K562 (cell line): ENCODE measurements at regions not wholly inside any gene's neighbourhood (a gene's known extent, or its start where the extent isn't known, plus 50 kb on each side); places are given as distances from the start of the nearest gene placed in this dataset.

Source experiments
- ATAC-seq: fragments of 200-7000 bp; cut with Tn5 transposase; 3 replicates; pipeline ENCODE4 v1.9.1; 2020; ENCODE audit warnings: moderate library complexity
- BruUV-seq: library from RNA; stranded (reverse); fragments of 400-500 nt; replicated peaks from 2 replicates; lab custom pipeline; 2021; lab: Mats Ljungman, UMichigan
- CTCF ChIA-PET: fragments of 300-600 bp; formaldehyde crosslinking; extraction: SDS; loops from one replicate; lab custom pipeline; 2021; ENCODE audit warnings: low intra/inter-chr PET ratio; lab: Yijun Ruan, JAX
- POLR2A ChIA-PET: fragments of 300-600, 350-650 bp; sonication (Branson Sonifier 250); formaldehyde crosslinking; extraction: SDS; loops from one replicate; lab custom pipeline; 2021; ENCODE audit warnings: antibody characterized with exemption, inconsistent platforms; lab: Yijun Ruan, JAX
- DNase-seq, 4 experiments: peaks; one replicate each; pipeline versions ENCODE4 v3.0.0 to v3.0.0-alpha.2; 2011 to 2018; ENCODE audit warnings: low spot score in 3 of 4, mixed read lengths in 3 of 4; ENCODE audit errors: extremely low read depth in 1 of 4
- FAIRE-seq: peaks from 2 replicates; lab custom pipeline; 2011; peaks lifted over from hg19 to GRCh38; lab: Jason Lieb, UNC
- H2AFZ ChIP-seq: 2 replicates; pipeline ENCODE4 v1.6.0; 2011; ENCODE audit warnings: low read depth, low read length, control low read depth, inconsistent platforms
- H3K27ac ChIP-seq: fragments of 200-600 bp; 3 replicates; pipeline ENCODE4 v1.8.0; 2011; ENCODE audit warnings: low read depth, mild to moderate bottlenecking, control low read depth, inconsistent platforms, low read length, moderate library complexity, mixed read lengths; ENCODE audit errors: extremely low read depth
- H3K27me3 ChIP-seq, 2 experiments: fragments of 300-600 bp in 1 of 2; 2 replicates in 1 of 2; 3 replicates in 1 of 2; pipeline versions ENCODE4 v1.6.0 to v1.8.0; 2011; ENCODE audit warnings: inconsistent platforms in 2 of 2, low read length in 2 of 2, mild to moderate bottlenecking in 1 of 2, mixed read lengths in 1 of 2, moderate library complexity in 1 of 2; ENCODE audit not compliant: control insufficient read depth in 2 of 2, insufficient read depth in 2 of 2
- H3K36me3 ChIP-seq: fragments of 300-600 bp; 3 replicates; pipeline ENCODE4 v1.8.0; 2011; ENCODE audit warnings: mild to moderate bottlenecking, low read length, inconsistent platforms; ENCODE audit not compliant: control insufficient read depth, insufficient read depth
- H3K4me1 ChIP-seq, 2 experiments: fragments of 200-600 bp in 1 of 2; replicated peaks in 1 of 2; 2 replicates in 1 of 2; 3 replicates in 1 of 2; pipeline versions ENCODE4 v1.5.1 to v1.8.0; 2011; ENCODE audit warnings: inconsistent platforms in 2 of 2, low read length in 2 of 2, mild to moderate bottlenecking in 1 of 2, mixed read lengths in 1 of 2, moderate library complexity in 1 of 2; ENCODE audit not compliant: control insufficient read depth in 2 of 2, insufficient read depth in 2 of 2
- H3K4me2 ChIP-seq: 2 replicates; pipeline ENCODE4 v1.6.1; 2011; ENCODE audit warnings: low read length, control low read depth, inconsistent platforms, mixed read lengths; ENCODE audit not compliant: insufficient read depth
- H3K4me3 ChIP-seq: fragments of 200-600 bp; sonication (generic), shearing (Covaris generic); 2 replicates; pipeline ENCODE4 v1.5.1; 2016; ENCODE audit warnings: control low read depth, inconsistent platforms
- H3K79me2 ChIP-seq: fragments of 200-600 bp; 3 replicates; pipeline ENCODE4 v1.8.0; 2011; ENCODE audit warnings: low read length, inconsistent platforms; ENCODE audit not compliant: control insufficient read depth, insufficient read depth
- H3K9ac ChIP-seq, 2 experiments: 2 replicates each; pipeline versions ENCODE4 v1.6.0 to v1.6.1; 2011; ENCODE audit warnings: low read depth in 2 of 2, low read length in 2 of 2, control low read depth in 1 of 2, inconsistent platforms in 1 of 2, mild to moderate bottlenecking in 1 of 2, mixed read lengths in 1 of 2; ENCODE audit not compliant: insufficient read depth in 1 of 2
- H3K9me1 ChIP-seq: one replicate; pipeline ENCODE4 v1.6.0; 2011; ENCODE audit warnings: inconsistent platforms, mild to moderate bottlenecking, low read length, moderate library complexity; ENCODE audit not compliant: control insufficient read depth, insufficient read depth
- H3K9me3 ChIP-seq: replicated peaks from 2 replicates; pipeline ENCODE4 v1.5.1; 2011; ENCODE audit warnings: low read depth, low read length, inconsistent platforms; ENCODE audit not compliant: control insufficient read depth, insufficient read depth
- H4K20me1 ChIP-seq: replicated peaks from 2 replicates; pipeline ENCODE4 v1.6.1; 2011; ENCODE audit warnings: low read length, inconsistent platforms, mixed read lengths; ENCODE audit not compliant: control insufficient read depth, insufficient read depth
- BHLHE40 ChIP-seq: IDR thresholded peaks from 2 replicates; pipeline ENCODE4 v1.6.1; 2011; ENCODE audit warnings: low read length, improper control_type of control experiment
- CEBPG ChIP-seq, 3 experiments: fragments of 200-800 bp in 1 of 3; sonication (Bioruptor generic) in 1 of 3; sonication (generic) in 1 of 3; formaldehyde crosslinking in 1 of 3; IDR thresholded peaks in 2 of 3; conservative IDR thresholded peaks in 1 of 3; 2 replicates each; pipeline versions ENCODE4 v1.6.1 to v1.8.0; 2016 to 2022; ENCODE audit warnings: missing compliant biosample characterization in 2 of 3, missing genetic modification characterization in 2 of 3, mild to moderate bottlenecking in 1 of 3, missing genetic modification reagents in 1 of 3
- CHCHD3 ChIP-seq: fragments of 250-450 bp; sonication (Bioruptor Pico); IDR thresholded peaks from 2 replicates; pipeline ENCODE4 v2.1.2; 2022; ENCODE audit warnings: mild to moderate bottlenecking
- CREBBP ChIP-seq: IDR thresholded peaks from one replicate; pipeline ENCODE4 v1.6.1; 2012; ENCODE audit warnings: low read depth, mild to moderate bottlenecking, control low read depth, inconsistent platforms, low read length
- CTBP1 ChIP-seq: fragments of 450-650 bp; IDR thresholded peaks from 2 replicates; pipeline ENCODE4 v1.6.1; 2016; ENCODE audit warnings: borderline replicate concordance
- EP400 ChIP-seq: fragments of 450-650 bp; IDR thresholded peaks from 2 replicates; pipeline ENCODE4 v1.6.1; 2017; ENCODE audit warnings: antibody characterized with exemption, mild to moderate bottlenecking, moderate library complexity
- HDAC3 ChIP-seq: fragments of 450-650 bp; IDR thresholded peaks from 2 replicates; pipeline ENCODE4 v1.6.1; 2018; ENCODE audit warnings: borderline replicate concordance, mild to moderate bottlenecking, moderate library complexity; ENCODE audit not compliant: partially characterized antibody
- NR4A1 ChIP-seq, 2 experiments: fragments of 250-450 bp in 1 of 2; fragments of 450-650 bp in 1 of 2; sonication (Bioruptor Pico) in 1 of 2; IDR thresholded peaks; 2 replicates each; pipeline versions ENCODE4 v1.4.0 to v1.6.1; 2016 to 2020; ENCODE audit warnings: mild to moderate bottlenecking in 2 of 2, missing compliant biosample characterization in 1 of 2, missing genetic modification characterization in 1 of 2, moderate library complexity in 1 of 2
- POLR2B ChIP-seq: fragments of 450-650 bp; IDR thresholded peaks from 2 replicates; pipeline ENCODE4 v1.6.1; 2018; ENCODE audit warnings: low read depth; ENCODE audit not compliant: partially characterized antibody
- ZFX ChIP-seq: sonication (generic); formaldehyde crosslinking; IDR thresholded peaks from 2 replicates; pipeline ENCODE4 v1.8.0; 2022; ENCODE audit warnings: mild to moderate bottlenecking, missing genetic modification reagents, moderate library complexity
- ZNF766 ChIP-seq: fragments of 200-800 bp; sonication (Bioruptor generic); conservative IDR thresholded peaks from 2 replicates; pipeline ENCODE4 v1.6.1; 2016; ENCODE audit warnings: missing genetic modification characterization, missing compliant biosample characterization
- in situ Hi-C: fragments of 300-500 bp; cut with MboI; formaldehyde crosslinking; loops from 4 replicates; pipeline ENCODE4 v1.15.0; 2018; ENCODE audit warnings: inconsistent platforms, mixed read lengths
- intact Hi-C: fragments of 100-400 bp; cut with micrococcal nuclease; formaldehyde crosslinking; loops from 2 replicates; pipeline ENCODE4 v1.14.2; 2022
- TF ChIP-seq, protein P1 (sequence below): sonication (generic); formaldehyde crosslinking; IDR thresholded peaks from 2 replicates; pipeline ENCODE4 v1.8.1; 2023; ENCODE audit warnings: mild to moderate bottlenecking, missing genetic modification reagents
- TF ChIP-seq, protein P2 (sequence below): fragments of 450-650 bp; formaldehyde crosslinking; IDR thresholded peaks from 2 replicates; pipeline ENCODE4 v1.4.0; 2020; ENCODE audit warnings: mild to moderate bottlenecking, moderate library complexity

DNA sequence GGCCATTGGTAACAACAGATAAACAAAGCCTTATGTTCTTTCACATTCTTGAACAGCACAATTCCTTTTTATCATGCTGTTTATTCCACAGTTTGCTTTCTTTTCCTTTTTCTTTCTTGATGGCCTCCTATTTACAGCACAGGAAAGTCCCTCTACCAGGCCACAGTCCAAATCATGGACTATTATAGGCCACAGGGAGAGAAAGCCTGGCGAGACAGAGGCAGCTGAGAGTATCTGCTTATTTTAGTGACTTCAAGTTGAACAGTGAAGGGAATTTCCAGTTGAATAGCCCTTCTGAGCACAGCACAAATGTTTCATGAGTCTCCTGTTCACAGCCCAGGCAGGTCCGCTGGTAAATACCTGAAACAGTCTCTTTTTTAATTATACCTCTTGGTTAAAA is 263.7 kb upstream of the ARID1B start (continued):
- TF ChIP-seq, protein P1, sequence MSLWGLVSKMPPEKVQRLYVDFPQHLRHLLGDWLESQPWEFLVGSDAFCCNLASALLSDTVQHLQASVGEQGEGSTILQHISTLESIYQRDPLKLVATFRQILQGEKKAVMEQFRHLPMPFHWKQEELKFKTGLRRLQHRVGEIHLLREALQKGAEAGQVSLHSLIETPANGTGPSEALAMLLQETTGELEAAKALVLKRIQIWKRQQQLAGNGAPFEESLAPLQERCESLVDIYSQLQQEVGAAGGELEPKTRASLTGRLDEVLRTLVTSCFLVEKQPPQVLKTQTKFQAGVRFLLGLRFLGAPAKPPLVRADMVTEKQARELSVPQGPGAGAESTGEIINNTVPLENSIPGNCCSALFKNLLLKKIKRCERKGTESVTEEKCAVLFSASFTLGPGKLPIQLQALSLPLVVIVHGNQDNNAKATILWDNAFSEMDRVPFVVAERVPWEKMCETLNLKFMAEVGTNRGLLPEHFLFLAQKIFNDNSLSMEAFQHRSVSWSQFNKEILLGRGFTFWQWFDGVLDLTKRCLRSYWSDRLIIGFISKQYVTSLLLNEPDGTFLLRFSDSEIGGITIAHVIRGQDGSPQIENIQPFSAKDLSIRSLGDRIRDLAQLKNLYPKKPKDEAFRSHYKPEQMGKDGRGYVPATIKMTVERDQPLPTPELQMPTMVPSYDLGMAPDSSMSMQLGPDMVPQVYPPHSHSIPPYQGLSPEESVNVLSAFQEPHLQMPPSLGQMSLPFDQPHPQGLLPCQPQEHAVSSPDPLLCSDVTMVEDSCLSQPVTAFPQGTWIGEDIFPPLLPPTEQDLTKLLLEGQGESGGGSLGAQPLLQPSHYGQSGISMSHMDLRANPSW (CRISPR knock-in tag) = no peak
- TF ChIP-seq CEBPG (CRISPR knock-in tag; IDR thresholded peaks at IDR 0.05) = no peak
- TF ChIP-seq CEBPG (tag; conservative IDR thresholded peaks at IDR 0.05 in 1 of 2, IDR thresholded peaks at IDR 0.05 in 1 of 2) = no peak
- no peak for TF ChIP-seq HDAC3
- no peak for TF ChIP-seq CTBP1

DNA sequence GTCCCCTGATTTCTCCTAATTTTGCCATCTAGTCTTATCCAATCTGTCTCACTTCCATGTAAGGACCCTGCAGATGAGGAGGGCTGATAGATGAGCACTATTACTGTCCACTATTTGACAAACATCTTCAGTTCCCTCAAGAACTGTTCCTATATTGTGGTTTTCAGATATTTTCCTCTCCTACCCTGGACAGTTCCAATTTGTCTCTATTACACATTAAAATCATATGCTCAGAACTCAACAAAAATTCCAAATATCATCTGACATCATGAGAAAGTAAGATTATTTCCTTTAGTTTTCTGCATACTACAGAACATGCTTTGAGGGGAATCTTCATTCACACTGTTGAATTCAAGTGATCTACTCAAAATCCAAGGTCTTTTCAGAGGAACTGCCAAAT is 265.6 kb upstream of the ARID1B start:
- Histone ChIP-seq H3K4me1 (no peaks in the 10 kb centered on the region), H3K4me2 (no peak overlapping the region), H3K9me3 (no peaks in the 10 kb centered on the region), H4K20me1 (no peaks in the 10 kb centered on the region), H3K79me2 (no peaks in the 10 kb centered on the region), H3K4me3 (no peak overlapping the region), H3K27ac (no peak overlapping the region), H3K36me3 (no peaks in the 10 kb centered on the region), H3K9me1 (no peaks in the 10 kb centered on the region), H2AFZ (no peak overlapping the region), H3K27me3 (peaks cover 9 to 21% of the 10 kb centered on the region in 2 experiments; a peak in 4 of 5 replicates), H3K9ac (no peak overlapping the region)
- ChIA-PET POLR2A (no interaction called here), CTCF (no interaction called here)
- DNase-seq (no peak), ATAC-seq (no peak), FAIRE-seq (no peak)
- BruUV-seq = no TSS peak
- in situ Hi-C loops = no loop called here
- no peak for TF ChIP-seq EP400
- TF ChIP-seq ZFX (CRISPR knock-in tag) = no peak
- no peak for TF ChIP-seq POLR2B
- no peak for TF ChIP-seq CREBBP
- TF ChIP-seq, protein P2, sequence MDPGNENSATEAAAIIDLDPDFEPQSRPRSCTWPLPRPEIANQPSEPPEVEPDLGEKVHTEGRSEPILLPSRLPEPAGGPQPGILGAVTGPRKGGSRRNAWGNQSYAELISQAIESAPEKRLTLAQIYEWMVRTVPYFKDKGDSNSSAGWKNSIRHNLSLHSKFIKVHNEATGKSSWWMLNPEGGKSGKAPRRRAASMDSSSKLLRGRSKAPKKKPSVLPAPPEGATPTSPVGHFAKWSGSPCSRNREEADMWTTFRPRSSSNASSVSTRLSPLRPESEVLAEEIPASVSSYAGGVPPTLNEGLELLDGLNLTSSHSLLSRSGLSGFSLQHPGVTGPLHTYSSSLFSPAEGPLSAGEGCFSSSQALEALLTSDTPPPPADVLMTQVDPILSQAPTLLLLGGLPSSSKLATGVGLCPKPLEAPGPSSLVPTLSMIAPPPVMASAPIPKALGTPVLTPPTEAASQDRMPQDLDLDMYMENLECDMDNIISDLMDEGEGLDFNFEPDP = no peak
- no peak for TF ChIP-seq CHCHD3 (CRISPR knock-in tag)
- no peak for TF ChIP-seq BHLHE40
- TF ChIP-seq ZNF766 (CRISPR knock-in tag) = no peak
- TF ChIP-seq NR4A1 (CRISPR knock-in tag; IDR thresholded peaks at IDR 0.05) = no peak
- no peak for TF ChIP-seq NR4A1 (tag; IDR thresholded peaks at IDR 0.05)
- intact Hi-C loops = no loop called here
